ACC112 (cell line): ENCODE measurements at regions not wholly inside any gene's neighbourhood (a gene's known extent, or its start where the extent isn't known, plus 50 kb on each side); places are given as distances from the start of the nearest gene placed in this dataset.
"Not testable (repeated sequence)": the region's sequence is repeated elsewhere in the genome, so short reads cannot be mapped to it uniquely, and the experiment has no call there.

Experiments
- H2AFZ ChIP-seq: fragments of 200-600 bp; sonication (generic); one replicate; pipeline ENCODE4 v1.6.0; 2017; ENCODE audit warnings: antibody characterized with exemption, low read length; ENCODE audit not compliant: unreplicated experiment
- H3K27ac ChIP-seq: fragments of 200-600 bp; sonication (generic); 2 replicates; pipeline ENCODE4 v1.5.1; 2014; ENCODE audit warnings: low read depth, mild to moderate bottlenecking, antibody characterized with exemption, low read length, moderate library complexity
- H3K27me3 ChIP-seq: fragments of 200-600 bp; sonication (generic); 2 replicates; pipeline ENCODE4 v1.6.1; 2014; ENCODE audit warnings: mild to moderate bottlenecking, antibody characterized with exemption, low read length, moderate library complexity, mixed read lengths; ENCODE audit not compliant: insufficient read depth
- H3K36me3 ChIP-seq: fragments of 200-600 bp; sonication (generic); 2 replicates; pipeline ENCODE4 v1.6.1; 2016; ENCODE audit warnings: mild to moderate bottlenecking, antibody characterized with exemption, low read length, moderate library complexity, mixed read lengths; ENCODE audit not compliant: insufficient read depth
- H3K4me1 ChIP-seq: fragments of 200-600 bp; sonication (generic); one replicate; pipeline ENCODE4 v1.6.1; 2016; ENCODE audit warnings: low read length, mixed read lengths; ENCODE audit not compliant: insufficient read depth, unreplicated experiment, control insufficient read depth
- H3K4me3 ChIP-seq: fragments of 200-600 bp; sonication (generic); 2 replicates; pipeline ENCODE4 v1.5.1; 2014; ENCODE audit warnings: mild to moderate bottlenecking, low read depth, low read length
- H3K79me2 ChIP-seq: fragments of 200-600 bp; sonication (generic); one replicate; pipeline ENCODE4 v1.6.0; 2016; ENCODE audit warnings: low read length; ENCODE audit not compliant: control insufficient read depth, unreplicated experiment, insufficient read depth

- not testable (repeated sequence) for H3K79me2 ChIP-seq, H3K4me1 ChIP-seq, H3K27me3 ChIP-seq, H3K36me3 ChIP-seq, H3K27ac ChIP-seq, H2AFZ ChIP-seq, H3K4me3 ChIP-seq
Observed at GRCh38 chr22:15772337-15772736, 82.5 kb downstream of the POTEH start.

GRCh38 chr22:15775118-15775517, 85.3 kb downstream of the POTEH start:
- H3K36me3 ChIP-seq, H3K4me1 ChIP-seq, H3K27ac ChIP-seq, H3K79me2 ChIP-seq, H3K4me3 ChIP-seq, H3K27me3 ChIP-seq, H2AFZ ChIP-seq: not testable (repeated sequence)

GRCh38 chr22:15775670-15776669, 86.1 kb downstream of the POTEH start:
- H3K27ac ChIP-seq, H3K27me3 ChIP-seq: not testable (repeated sequence)

GRCh38 chr22:15776727-15777126, 86.9 kb downstream of the POTEH start:
- H3K4me3 ChIP-seq, H3K27ac ChIP-seq, H3K27me3 ChIP-seq, H2AFZ ChIP-seq, H3K4me1 ChIP-seq, H3K79me2 ChIP-seq, H3K36me3 ChIP-seq: not testable (repeated sequence)

More at GRCh38 chr22:15775670-15776669, 86.1 kb downstream of the POTEH start:
- H3K79me2 ChIP-seq, H3K36me3 ChIP-seq, H3K4me3 ChIP-seq, H3K4me1 ChIP-seq, H2AFZ ChIP-seq: not testable (repeated sequence)

- not testable (repeated sequence) for H3K79me2 ChIP-seq, H2AFZ ChIP-seq, H3K36me3 ChIP-seq, H3K27ac ChIP-seq, H3K4me1 ChIP-seq, H3K27me3 ChIP-seq, H3K4me3 ChIP-seq
Observed at GRCh38 chr22:15777150-15777549, 87.3 kb downstream of the POTEH start.

- not testable (repeated sequence) for H3K27ac ChIP-seq
Observed at GRCh38 chr22:15777557-15777956, 87.7 kb downstream of the POTEH start.

DNA sequence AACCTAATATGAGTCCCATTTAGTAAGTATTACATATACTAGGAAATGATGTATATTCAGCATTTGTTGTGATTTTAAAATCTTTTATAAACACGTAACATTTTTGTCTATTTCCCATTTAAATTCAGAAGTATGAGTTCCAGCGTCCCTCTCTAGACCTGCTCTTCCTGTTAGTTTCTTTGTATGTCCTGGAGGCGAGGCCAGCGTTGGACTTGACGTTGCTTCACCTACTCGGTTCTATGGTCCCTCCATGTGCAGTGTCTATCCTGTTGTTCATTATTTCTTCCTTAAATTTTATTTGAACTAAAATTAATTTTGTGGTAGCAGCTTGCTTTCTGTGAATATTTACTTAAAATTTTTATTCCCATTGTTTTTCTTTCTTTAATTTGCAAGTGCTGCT, 88.5 kb downstream of the POTEH start:
- H3K36me3 ChIP-seq, H3K4me3 ChIP-seq, H2AFZ ChIP-seq, H3K27ac ChIP-seq, H3K4me1 ChIP-seq, H3K79me2 ChIP-seq, H3K27me3 ChIP-seq: not testable (repeated sequence)

More at GRCh38 chr22:15777557-15777956, 87.7 kb downstream of the POTEH start:
- H2AFZ ChIP-seq, H3K36me3 ChIP-seq, H3K4me1 ChIP-seq, H3K4me3 ChIP-seq, H3K27me3 ChIP-seq, H3K79me2 ChIP-seq: not testable (repeated sequence)

GRCh38 chr22:15781652-15782051, 91.8 kb downstream of the POTEH start:
- H2AFZ ChIP-seq, H3K27ac ChIP-seq, H3K4me3 ChIP-seq, H3K27me3 ChIP-seq, H3K79me2 ChIP-seq, H3K36me3 ChIP-seq, H3K4me1 ChIP-seq: not testable (repeated sequence)

GRCh38 chr22:15782933-15783332, 93.1 kb downstream of the POTEH start:
- not testable (repeated sequence) for H3K27me3 ChIP-seq, H3K79me2 ChIP-seq, H3K27ac ChIP-seq, H3K36me3 ChIP-seq, H3K4me1 ChIP-seq, H2AFZ ChIP-seq, H3K4me3 ChIP-seq

DNA sequence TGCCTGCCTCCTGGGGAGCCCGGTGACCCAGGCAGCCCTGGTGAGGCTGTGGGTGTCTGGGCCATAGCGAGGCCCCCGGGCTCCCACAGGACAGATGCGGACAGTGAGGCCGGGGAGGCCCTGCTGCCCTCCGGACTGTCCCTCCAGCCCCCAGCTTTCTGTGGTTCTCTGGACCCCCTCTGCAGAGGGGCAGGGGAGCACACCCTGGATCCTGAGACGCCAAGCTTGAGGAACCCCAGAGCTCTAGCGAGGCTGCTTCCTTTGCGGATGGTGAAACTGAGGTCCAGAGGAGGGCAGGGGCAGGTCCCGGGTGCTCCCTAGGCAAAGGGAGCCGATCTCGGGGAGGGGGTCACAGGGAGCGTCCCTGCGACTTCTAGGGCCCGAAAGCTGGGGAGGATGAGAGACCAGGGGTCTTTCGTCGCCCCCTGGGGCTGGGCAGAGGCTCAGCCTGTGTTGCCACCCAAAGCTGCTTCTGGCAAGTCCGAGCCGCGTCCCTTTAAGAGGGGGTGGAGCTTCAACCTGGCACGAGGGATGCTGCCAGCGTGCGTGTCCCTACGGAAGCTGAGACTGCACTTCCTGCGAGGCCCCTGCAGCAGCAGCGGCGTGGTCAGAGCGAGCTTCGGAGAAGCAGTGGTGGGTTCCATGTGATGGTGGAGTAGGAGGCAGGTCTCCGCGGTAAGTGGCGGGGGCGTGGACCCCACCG, 94.7 kb downstream of the POTEH start:
- H3K4me1 ChIP-seq, H3K4me3 ChIP-seq, H3K27me3 ChIP-seq, H3K36me3 ChIP-seq, H3K79me2 ChIP-seq, H3K27ac ChIP-seq, H2AFZ ChIP-seq: not testable (repeated sequence)
